Adrenal gland (tissue), 5 donors: ENCODE measurements at regions not wholly inside any gene's neighbourhood (a gene's known extent, or its start where the extent isn't known, plus 50 kb on each side); places are given as distances from the start of the nearest gene placed in this dataset.

ENCODE experiments used
- POLR2A ChIP-seq, 2 donors: fragments of 450-650 bp; IDR thresholded peaks; one replicate each; pipeline ENCODE4 v1.6.1; 2017; ENCODE audit warnings: antibody characterized with exemption in 2 of 2, mild to moderate bottlenecking in 2 of 2, moderate library complexity in 1 of 2
- TF ChIP-seq, protein P1 (sequence below), 6 experiments: fragments of 450-650 bp in 4 of 6; fragments of 200-600 bp in 2 of 6; sonication (generic) in 1 of 6; IDR thresholded peaks; 1 replicate in 5 of 6; 2 replicates in 1 of 6; pipeline versions ENCODE4 v1.5.1 to v1.8.0; 2016 to 2021; ENCODE audit warnings: antibody characterized with exemption in 6 of 6, mild to moderate bottlenecking in 2 of 6, moderate library complexity in 1 of 6
- donor health status: DM: no; HTN: no; CAD: no.

DNA sequence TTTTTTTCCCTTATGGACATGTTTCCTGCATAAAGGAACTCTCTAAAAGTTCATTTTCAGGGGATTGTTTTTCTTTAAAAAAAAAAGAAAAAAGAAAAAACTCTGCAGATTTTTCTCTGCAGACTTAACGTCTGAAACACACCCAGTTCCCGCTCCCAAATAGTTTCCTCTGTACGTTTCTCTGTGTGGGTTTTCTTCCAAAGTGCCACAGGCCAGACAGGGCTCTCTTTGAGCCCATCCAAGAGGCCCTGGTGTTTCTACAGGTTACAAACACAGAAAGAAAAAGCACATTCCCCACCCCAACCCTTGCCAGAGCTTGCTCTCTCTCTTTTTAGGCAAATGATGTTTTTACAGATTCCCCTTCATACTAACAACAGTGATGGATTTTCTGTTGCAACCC lies 258.6 kb downstream of the FNDC1 start:
- TF ChIP-seq, protein P1, sequence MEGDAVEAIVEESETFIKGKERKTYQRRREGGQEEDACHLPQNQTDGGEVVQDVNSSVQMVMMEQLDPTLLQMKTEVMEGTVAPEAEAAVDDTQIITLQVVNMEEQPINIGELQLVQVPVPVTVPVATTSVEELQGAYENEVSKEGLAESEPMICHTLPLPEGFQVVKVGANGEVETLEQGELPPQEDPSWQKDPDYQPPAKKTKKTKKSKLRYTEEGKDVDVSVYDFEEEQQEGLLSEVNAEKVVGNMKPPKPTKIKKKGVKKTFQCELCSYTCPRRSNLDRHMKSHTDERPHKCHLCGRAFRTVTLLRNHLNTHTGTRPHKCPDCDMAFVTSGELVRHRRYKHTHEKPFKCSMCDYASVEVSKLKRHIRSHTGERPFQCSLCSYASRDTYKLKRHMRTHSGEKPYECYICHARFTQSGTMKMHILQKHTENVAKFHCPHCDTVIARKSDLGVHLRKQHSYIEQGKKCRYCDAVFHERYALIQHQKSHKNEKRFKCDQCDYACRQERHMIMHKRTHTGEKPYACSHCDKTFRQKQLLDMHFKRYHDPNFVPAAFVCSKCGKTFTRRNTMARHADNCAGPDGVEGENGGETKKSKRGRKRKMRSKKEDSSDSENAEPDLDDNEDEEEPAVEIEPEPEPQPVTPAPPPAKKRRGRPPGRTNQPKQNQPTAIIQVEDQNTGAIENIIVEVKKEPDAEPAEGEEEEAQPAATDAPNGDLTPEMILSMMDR (IDR thresholded peaks at IDR 0.05): no peak
- TF ChIP-seq POLR2A (IDR thresholded peaks at IDR 0.05): no peak
